Smooth muscle cell (in vitro differentiated cells): ENCODE measurements at regions not wholly inside any gene's neighbourhood (a gene's known extent, or its start where the extent isn't known, plus 50 kb on each side); places are given as distances from the start of the nearest gene placed in this dataset.

ENCODE experiments used
- DNase-seq: peaks from one replicate; lab custom pipeline; 2025; ENCODE audit not compliant: unreplicated experiment; lab: John Stamatoyannopoulos, UW
- H2AFZ ChIP-seq: fragments of 200-600 bp; sonication (generic); 2 replicates; pipeline ENCODE4 v1.6.0; 2016; ENCODE audit warnings: antibody characterized with exemption, low read depth, mild to moderate bottlenecking
- H3F3A ChIP-seq: fragments of 200-600 bp; sonication (generic); 2 replicates; pipeline ENCODE4 v1.6.0; 2017; ENCODE audit warnings: antibody characterized with exemption, low read depth
- H3K27ac ChIP-seq: fragments of 200-600 bp; sonication (generic); 2 replicates; pipeline ENCODE4 v1.5.1; 2016; ENCODE audit warnings: low read depth, mild to moderate bottlenecking
- H3K27me3 ChIP-seq: fragments of 200-600 bp; sonication (generic); 2 replicates; pipeline ENCODE4 v1.6.1; 2016; ENCODE audit warnings: low read depth, mild to moderate bottlenecking
- H3K36me3 ChIP-seq: fragments of 200-600 bp; sonication (generic); 2 replicates; pipeline ENCODE4 v1.5.1; 2016; ENCODE audit warnings: low read depth
- H3K4me1 ChIP-seq: fragments of 200-600 bp; sonication (generic); 2 replicates; pipeline ENCODE4 v1.5.1; 2016; ENCODE audit warnings: low read depth
- H3K4me2 ChIP-seq: fragments of 200-600 bp; sonication (generic); 2 replicates; pipeline ENCODE4 v1.6.0; 2016; ENCODE audit warnings: mild to moderate bottlenecking
- H3K4me3 ChIP-seq: fragments of 200-600 bp; sonication (generic); 2 replicates; pipeline ENCODE4 v1.5.1; 2016; ENCODE audit warnings: mild to moderate bottlenecking
- H3K79me2 ChIP-seq: fragments of 200-600 bp; sonication (generic); 2 replicates; pipeline ENCODE4 v1.6.0; 2016; ENCODE audit warnings: low read depth, mild to moderate bottlenecking
- H3K9ac ChIP-seq: fragments of 200-600 bp; sonication (generic); 2 replicates; pipeline ENCODE4 v1.6.0; 2016; ENCODE audit warnings: low read depth
- H3K9me3 ChIP-seq: fragments of 200-600 bp; sonication (generic); replicated peaks from 2 replicates; pipeline ENCODE4 v1.5.1; 2016; ENCODE audit warnings: low read depth
- H4K20me1 ChIP-seq: fragments of 200-600 bp; sonication (generic); 2 replicates; pipeline ENCODE4 v1.6.0; 2016; ENCODE audit warnings: low read depth
- WGBS: methylation state at CpG from one replicate; pipeline ENCODE4 v1.1.7; 2016; ENCODE audit warnings: low lambda C conversion rate; 5-methylcytosine and 5-hydroxymethylcytosine counted together
- TF ChIP-seq, protein P1 (sequence below): fragments of 200-600 bp; sonication (generic); IDR thresholded peaks from 2 replicates; pipeline ENCODE4 v1.5.1; 2017; ENCODE audit warnings: borderline replicate concordance, mild to moderate bottlenecking, antibody characterized with exemption; ENCODE audit not compliant: insufficient read depth, poor library complexity, severe bottlenecking

DNA sequence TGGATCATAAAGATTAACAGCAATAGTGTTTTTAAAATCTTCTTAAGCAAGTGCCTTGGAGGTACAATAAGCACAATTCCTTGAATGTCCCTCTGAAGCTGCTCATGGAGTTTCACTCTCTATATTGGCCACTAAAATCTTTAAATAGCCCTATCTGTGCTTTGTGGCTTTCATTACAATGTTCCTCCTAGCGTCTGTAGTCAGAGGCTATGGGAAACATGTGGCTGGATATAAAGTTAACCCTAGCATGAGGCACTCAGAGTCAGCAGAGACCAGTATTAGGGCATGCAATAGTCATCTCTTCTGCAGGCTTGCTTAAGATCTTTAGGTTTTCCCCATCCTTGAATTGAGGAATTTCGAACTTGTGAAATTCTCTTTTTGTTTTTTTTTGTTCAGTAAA, 668.2 kb downstream of the CDH11 start:
- Histone ChIP-seq H4K20me1 (no peaks in the 10 kb centered on the region), H3K9ac (no peak overlapping the region), H3K27ac (peak overlapping the region; percentile 37), H3F3A (no peaks in the 10 kb centered on the region), H3K9me3 (no peaks in the 10 kb centered on the region), H3K36me3 (no peaks in the 10 kb centered on the region), H3K4me1 (no peaks in the 10 kb centered on the region), H3K27me3 (no peaks in the 10 kb centered on the region), H3K4me2 (peak overlapping the region; percentile 56), H3K79me2 (no peaks in the 10 kb centered on the region), H2AFZ (no peak overlapping the region), H3K4me3 (no peak overlapping the region)
- TF ChIP-seq, protein P1, sequence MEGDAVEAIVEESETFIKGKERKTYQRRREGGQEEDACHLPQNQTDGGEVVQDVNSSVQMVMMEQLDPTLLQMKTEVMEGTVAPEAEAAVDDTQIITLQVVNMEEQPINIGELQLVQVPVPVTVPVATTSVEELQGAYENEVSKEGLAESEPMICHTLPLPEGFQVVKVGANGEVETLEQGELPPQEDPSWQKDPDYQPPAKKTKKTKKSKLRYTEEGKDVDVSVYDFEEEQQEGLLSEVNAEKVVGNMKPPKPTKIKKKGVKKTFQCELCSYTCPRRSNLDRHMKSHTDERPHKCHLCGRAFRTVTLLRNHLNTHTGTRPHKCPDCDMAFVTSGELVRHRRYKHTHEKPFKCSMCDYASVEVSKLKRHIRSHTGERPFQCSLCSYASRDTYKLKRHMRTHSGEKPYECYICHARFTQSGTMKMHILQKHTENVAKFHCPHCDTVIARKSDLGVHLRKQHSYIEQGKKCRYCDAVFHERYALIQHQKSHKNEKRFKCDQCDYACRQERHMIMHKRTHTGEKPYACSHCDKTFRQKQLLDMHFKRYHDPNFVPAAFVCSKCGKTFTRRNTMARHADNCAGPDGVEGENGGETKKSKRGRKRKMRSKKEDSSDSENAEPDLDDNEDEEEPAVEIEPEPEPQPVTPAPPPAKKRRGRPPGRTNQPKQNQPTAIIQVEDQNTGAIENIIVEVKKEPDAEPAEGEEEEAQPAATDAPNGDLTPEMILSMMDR = no peak
- no peak for DNase-seq
- 46% methylated on average over 2 of the region's 2 CpGs for WGBS

- no peaks in the 10 kb centered on the region for H3K9me3 ChIP-seq
- H3K79me2 ChIP-seq = no peaks in the 10 kb centered on the region
- TF ChIP-seq, protein P1 = no peak
- no peaks in the 10 kb centered on the region for H3K36me3 ChIP-seq
- no peaks in the 10 kb centered on the region for H3K27me3 ChIP-seq
- H3K4me3 ChIP-seq = no peak overlapping the region
- H3K27ac ChIP-seq = no peak overlapping the region
- H3K9ac ChIP-seq = no peak overlapping the region
- H4K20me1 ChIP-seq = no peaks in the 10 kb centered on the region
- no peaks in the 10 kb centered on the region for H3K4me1 ChIP-seq
- no peak overlapping the region for H2AFZ ChIP-seq
- H3F3A ChIP-seq = no peaks in the 10 kb centered on the region
- no peak overlapping the region for H3K4me2 ChIP-seq
- no peak for DNase-seq
Measured at GRCh38 chr16:64452446-64452845, 669.4 kb downstream of the CDH11 start.

GRCh38 chr16:64450177-64450576, 671.7 kb downstream of the CDH11 start:
- Histone ChIP-seq H3K9me3 (no peaks in the 10 kb centered on the region), H3K27ac (no peak overlapping the region), H3K4me1 (no peaks in the 10 kb centered on the region), H4K20me1 (no peaks in the 10 kb centered on the region), H3K27me3 (no peaks in the 10 kb centered on the region), H3K79me2 (no peaks in the 10 kb centered on the region), H3K4me2 (no peak overlapping the region), H3K9ac (no peak overlapping the region), H2AFZ (peak overlapping the region; percentile 7), H3K4me3 (no peak overlapping the region), H3K36me3 (no peaks in the 10 kb centered on the region), H3F3A (no peaks in the 10 kb centered on the region)
- 71% methylated on average over 4 of the region's 4 CpGs for WGBS
- no peak for DNase-seq
- TF ChIP-seq, protein P1 = no peak

GRCh38 chr16:64449506-64449905, 672.4 kb downstream of the CDH11 start:
- Histone ChIP-seq H3K79me2 (no peaks in the 10 kb centered on the region), H3K9ac (no peak overlapping the region), H4K20me1 (no peaks in the 10 kb centered on the region), H3K4me2 (no peak overlapping the region), H3K27ac (no peak overlapping the region), H3F3A (no peaks in the 10 kb centered on the region), H3K9me3 (no peaks in the 10 kb centered on the region), H3K36me3 (no peaks in the 10 kb centered on the region), H3K27me3 (no peaks in the 10 kb centered on the region), H3K4me1 (no peaks in the 10 kb centered on the region), H2AFZ (peak overlapping the region; percentile 7), H3K4me3 (no peak overlapping the region)
- TF ChIP-seq, protein P1 = no peak
- no peak for DNase-seq
